DMS153 (cell line): ENCODE measurements at regions not wholly inside any gene's neighbourhood (a gene's known extent, or its start where the extent isn't known, plus 50 kb on each side); places are given as distances from the start of the nearest gene placed in this dataset.

ENCODE experiments used
- DNase-seq: peaks from one replicate; lab custom pipeline; 2025; lab: John Stamatoyannopoulos, UW

- DNase-seq = no peak
Measured at GRCh38 chr2:105595536-105595935, 149.2 kb upstream of the NCK2 start.

- DNase-seq = no peak
Measured at GRCh38 chr2:105593221-105593967, 151.3 kb upstream of the NCK2 start.

- DNase-seq = no peak
Measured at GRCh38 chr2:105592288-105592687, 152.4 kb upstream of the NCK2 start.

GRCh38 chr2:105590780-105591660 lies 153.7 kb upstream of the NCK2 start:
- peak; percentile 45 for DNase-seq

DNA sequence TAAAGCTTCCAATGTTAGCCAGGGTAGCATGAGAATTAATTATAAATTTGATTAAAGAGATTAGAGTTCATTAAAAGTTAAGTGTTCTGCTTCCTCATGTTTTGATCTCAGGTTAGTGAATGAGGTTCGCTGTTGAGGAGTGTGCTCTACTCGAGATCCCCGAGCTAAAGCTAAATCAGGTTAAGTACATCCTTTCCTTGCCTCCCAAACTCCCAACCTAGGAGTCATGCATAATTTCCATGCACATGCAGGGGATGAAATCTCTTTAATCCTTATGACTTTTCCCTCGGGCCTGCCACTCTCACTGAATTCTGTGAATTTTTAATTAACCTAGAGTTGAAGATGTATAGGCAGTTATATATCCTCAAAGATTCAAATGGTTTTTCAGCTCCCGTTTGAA lies 156.1 kb upstream of the NCK2 start:
- no peak for DNase-seq

DNA sequence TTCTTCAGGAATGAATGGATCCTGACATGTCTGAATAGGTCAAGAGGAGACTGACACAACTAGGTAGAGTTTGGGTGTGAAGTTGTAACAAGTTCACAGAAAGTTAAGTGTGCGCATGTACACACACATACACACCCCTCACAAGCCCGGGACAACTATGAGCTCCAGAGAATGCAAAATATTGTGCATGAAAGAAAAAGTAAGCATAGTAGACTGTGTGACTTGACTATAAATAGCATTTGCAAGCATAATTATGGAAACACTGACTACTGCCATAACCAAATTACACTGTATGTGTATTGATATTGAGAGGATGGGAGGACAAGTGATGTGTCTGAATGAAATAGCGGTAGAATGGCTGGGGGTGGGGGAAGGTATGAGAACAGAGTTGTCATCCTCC lies 157.1 kb upstream of the NCK2 start:
- DNase-seq = no peak

- DNase-seq = no peak
Measured at GRCh38 chr2:105584435-105585010, 160.2 kb upstream of the NCK2 start.

GRCh38 chr2:105582952-105583660 lies 161.6 kb upstream of the NCK2 start:
- peak; percentile 58 for DNase-seq

DNA sequence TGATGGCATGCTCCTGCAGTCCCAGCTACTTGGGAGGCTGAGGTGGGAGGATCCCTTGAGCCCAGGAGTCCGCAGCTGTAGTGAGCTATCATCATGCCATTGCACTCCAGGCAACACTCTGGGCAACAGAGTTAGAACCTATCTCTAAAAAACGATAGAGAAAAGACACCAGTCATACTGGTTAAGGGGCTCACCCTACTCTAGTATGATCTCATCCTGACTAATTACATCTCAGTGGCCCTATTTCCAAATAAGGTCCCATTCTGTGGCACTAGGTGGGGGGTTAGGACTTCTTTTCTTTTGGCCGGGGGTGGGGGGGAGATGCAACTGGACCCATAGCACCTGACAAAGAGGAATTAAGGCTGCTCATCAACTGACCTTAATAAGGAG lies 163.2 kb upstream of the NCK2 start:
- no peak for DNase-seq

- no peak for DNase-seq
Measured at GRCh38 chr2:105580870-105581554, 163.7 kb upstream of the NCK2 start.

DNA sequence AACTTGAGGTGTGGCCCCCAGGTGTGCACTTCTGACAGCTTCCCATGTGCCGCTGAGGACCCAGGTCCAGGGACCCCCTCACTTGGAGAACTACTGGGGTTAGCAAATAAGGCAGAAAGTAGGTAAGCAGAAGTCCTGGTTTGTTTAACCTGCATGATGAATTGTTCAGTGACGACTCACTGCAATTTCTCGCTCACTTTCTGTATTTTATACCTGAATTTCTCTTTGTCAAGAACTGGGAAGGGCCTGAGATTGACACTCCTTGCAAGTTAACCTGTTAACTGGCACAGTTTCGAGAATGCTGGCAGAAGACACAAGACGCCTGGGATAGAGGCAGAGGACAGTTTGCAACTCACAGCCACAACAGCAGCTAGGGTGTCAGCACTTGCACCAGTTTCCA lies 164.5 kb upstream of the NCK2 start:
- DNase-seq = no peak

- no peak for DNase-seq
Measured at GRCh38 chr2:105578166-105578565, 166.5 kb upstream of the NCK2 start.

GRCh38 chr2:105577762-105578161 lies 166.9 kb upstream of the NCK2 start:
- DNase-seq = no peak

DNA sequence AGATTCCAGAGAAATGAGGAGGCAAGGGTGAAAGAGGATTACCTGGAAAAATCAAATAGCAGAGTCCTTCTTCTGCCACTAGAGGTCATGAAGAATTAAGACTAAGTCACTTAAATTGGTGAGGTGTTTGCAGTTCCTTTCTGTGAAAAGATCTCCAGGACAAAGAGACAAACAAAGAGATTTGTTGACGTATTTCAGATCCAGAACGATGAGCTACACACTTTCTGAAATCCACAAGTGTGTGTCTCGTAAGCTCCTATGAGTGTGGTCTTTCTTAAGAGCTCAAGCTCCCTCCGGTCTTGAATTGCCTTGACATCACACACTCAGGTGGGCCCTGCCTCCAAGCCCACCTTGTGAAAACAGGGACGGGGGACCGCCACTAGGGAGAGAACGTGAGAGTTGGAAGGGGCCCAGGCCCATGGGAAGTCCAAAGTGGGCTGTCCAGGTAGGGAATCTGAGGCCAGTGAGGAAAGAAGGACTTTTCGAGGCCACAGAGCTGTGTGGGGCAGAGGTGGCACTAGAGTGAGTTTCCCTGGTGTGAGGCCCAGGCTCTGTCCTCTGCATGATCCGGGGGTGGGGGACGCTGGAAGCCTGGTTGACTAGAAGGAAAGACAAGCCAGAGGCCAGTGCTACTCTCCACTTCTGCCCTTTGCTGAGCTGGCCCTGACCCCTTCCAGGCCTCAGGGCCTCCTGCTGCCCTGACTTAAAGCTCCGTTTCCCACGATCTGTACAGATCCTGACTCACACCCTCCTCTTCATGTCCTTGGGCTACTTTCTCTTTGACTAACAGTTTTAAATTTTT lies 168.1 kb upstream of the NCK2 start:
- DNase-seq = peak; percentile 70

DNA sequence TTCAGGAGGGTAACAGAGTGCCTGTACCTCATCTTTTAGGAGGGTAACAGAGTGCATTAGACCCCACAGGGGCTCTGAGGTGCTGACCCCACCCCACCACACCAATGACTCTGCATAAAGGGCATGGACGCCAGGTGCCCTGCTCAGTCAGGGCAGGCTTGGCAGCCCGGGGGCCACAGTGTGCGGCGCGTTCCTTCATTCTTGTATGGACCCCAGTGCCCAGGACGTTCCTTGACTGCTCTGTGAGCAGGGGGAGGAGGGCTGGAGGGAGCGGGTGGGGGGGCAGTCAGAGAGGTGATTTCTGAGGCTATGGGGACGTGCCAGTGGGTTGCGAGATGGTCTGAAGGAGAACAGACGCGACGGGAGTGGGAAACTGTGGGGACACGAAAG lies 168.7 kb upstream of the NCK2 start:
- no peak for DNase-seq

- DNase-seq = no peak
Measured at GRCh38 chr2:105575499-105576025, 169.2 kb upstream of the NCK2 start.

DNA sequence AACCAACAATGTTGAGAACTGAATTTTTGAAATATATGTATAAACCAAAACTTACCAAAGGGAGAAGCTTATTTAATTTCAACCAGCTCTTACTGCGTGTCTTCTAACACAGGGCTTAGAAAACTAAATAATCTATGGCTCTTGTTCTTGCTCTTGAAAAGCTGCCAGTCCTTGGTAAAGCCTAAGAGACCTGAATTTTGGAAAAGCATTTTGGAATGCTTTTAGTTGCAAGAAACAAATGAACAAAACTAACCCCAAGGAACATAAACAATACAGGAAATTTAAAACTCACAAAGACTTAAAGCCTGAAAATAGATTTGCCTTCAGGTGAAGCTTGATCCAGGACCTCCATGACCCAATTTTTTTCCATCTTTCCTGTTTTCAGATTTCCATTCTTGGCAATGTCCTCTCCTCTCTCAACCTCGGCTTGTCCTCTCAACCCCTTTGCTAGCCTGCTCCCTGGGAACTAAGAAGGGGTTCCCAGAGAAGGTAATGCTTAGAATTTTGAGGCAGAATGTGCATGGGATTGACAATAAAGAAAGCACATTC lies 169.8 kb upstream of the NCK2 start:
- DNase-seq = no peak

- peak; percentile 38 for DNase-seq
Measured at GRCh38 chr2:105573910-105574655, 170.6 kb upstream of the NCK2 start.

DNA sequence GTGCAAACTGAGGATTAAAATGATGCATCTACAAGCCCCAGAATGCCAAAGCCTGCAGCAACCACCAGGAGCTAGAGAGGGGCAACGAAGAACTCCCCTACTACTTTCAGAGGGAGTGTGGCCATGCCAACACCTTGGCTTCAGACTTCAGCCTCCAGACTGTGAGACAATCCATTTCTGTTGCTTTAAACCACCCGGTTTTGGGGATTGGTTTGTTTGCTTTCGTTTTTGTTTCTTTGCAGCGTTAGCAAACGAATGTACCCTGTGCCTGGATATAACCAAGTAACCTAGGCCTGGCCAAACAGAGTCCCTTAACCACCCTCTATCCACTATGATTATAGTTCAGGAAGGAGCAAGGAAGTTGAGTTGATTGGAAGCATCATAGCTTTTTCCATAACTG lies 171.2 kb upstream of the NCK2 start:
- DNase-seq = no peak
